GM18517 (cell line): ENCODE measurements at regions not wholly inside any gene's neighbourhood (a gene's known extent, or its start where the extent isn't known, plus 50 kb on each side); places are given as distances from the start of the nearest gene placed in this dataset.

Experiments
- ATAC-seq: cut with Tn5 transposase; IDR thresholded peaks from one replicate; pipeline ENCODE4 v1.9.1; 2021; ENCODE audit warnings: mild to moderate bottlenecking, moderate library complexity; ENCODE audit not compliant: unreplicated experiment

DNA sequence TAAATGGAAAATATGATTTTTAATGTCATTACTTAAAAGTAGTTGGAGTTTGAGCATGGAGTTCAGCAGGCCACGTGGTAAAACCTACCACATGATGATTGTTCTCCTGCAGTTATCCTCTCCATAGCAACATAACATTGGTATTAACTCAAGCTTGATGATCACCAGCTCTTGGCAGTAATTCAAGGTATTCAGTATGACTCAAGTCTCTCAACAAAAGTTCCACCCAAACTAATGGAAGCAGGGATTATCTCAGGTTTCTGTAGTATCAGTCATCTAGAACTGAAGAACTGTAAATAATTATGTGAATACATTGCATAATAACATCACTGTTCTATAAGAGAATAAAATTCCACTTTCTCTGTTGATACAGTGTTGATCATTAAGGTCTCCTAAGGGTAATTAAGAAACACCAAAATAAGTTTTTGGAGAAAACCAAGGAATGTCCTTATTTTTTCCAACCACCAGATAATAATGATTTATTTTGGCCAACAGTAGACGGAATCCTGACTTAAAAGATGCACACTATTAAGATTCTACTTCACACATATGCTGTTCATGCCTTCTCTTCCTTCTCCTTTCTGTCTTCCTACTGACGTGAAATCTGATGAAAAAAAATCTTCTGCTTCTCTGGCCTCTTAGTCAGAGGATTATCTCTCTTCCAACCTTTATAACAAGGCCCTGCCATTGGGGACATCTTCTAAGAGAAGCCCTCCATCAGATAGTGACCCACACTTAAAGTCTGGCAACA lies 1092.3 kb downstream of the EFNB2 start:
- ATAC-seq, result no peak

DNA sequence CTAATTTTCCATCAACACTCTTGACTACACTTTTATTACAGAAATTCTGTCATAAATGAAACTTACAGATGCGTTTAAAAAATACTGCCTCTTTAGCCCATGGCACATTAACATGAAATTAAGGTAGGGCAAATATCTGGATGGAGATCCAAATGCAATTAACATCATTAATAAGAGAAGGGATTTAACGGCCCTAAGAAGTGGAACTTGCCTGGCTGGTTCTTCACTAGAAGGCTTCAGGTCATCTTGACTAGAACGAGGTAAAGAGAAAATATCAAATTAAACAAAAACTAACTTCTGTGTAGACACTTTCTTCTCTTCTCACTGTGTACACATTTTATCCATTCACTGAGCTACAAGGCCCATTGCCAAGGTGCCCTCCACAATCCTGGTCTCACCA lies 1093.4 kb downstream of the EFNB2 start:
- no peak for ATAC-seq

DNA sequence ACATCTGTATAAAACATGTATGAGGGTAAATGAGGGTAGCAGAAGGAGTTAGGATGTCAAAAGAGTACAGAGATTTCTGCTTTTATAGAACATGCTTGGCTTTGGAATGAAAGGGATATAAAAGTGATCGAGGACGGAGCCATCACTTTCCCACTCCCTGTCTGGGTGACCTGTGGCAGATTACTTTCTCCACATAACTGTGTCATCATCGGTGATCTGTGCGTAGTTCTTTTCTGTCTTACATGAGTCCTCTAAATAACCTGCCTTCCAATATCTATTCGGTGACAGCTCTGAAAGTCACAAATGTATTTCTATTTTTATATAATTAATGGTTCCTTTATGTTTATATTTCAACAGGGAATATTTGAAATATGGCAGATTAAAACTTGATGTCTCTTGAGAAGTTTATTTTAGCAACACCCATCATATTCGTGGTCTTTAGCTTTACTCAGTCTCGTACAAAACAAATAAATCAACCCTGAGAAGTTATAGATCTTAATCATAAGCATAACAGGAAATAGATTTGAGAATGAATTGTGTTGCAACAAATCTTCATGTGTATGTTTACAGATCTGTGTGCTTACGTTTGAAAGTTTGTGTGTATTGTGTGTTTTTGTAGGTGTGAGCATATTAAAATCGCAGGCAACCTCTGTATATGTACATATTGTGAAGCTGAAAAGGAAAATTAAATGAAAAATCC lies 1094.3 kb downstream of the EFNB2 start:
- ATAC-seq, result no peak

DNA sequence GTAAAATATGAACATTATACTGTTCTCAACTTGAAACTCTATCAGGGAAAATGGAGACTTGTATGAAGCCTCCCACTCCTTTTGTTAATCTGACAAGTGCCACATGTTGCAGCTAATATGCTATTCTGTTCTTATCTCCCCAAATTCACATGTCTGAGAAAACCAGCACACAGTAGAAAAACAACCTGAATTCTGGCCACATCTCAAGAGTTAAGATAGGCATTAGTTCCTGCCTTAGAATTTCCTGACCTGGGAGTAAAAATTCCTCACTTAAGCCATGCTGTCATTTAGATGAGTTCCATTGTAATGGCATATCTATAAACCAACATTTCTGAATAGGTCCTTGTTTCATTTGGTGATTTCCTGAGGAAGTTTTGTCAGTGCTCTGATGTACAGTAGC lies 1098.5 kb downstream of the EFNB2 start:
- no peak for ATAC-seq

DNA sequence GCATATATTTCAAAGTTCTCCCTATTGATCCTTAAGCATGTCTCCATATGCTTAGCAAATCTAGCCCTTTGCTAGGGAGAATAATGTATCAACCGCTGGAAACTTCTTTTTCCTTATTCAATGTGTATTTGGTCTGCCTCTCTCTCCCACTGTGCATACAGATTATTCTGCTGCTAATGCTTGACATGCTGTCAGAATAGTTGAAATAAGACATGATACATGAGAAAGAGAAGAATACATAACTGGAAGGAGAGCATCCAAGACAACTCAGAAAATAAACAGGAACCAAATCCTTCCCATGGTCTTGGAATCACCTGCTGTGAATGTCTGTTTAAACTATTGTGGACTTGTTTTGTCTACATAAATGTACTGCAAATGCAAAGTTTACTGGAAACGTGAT lies 1103.0 kb downstream of the EFNB2 start:
- no peak for ATAC-seq

DNA sequence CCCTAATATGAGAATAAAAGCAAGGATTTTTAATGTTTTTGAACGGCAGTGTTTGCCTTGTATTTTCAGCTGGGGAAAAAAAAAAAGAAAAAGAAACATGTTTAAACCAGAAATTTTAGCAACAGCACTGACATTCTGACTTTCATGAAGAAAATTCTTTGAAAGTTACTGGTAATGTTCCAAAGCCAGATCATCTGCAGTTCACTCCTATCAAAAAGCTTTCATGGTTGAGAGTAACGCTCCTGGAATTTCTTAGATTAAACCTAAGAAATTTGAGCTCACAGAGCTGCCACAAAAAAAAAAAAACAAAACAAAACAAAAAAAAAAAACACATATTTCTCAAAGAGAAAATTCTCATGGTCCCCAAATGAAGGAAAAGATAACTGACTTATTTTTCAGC lies 1106.7 kb downstream of the EFNB2 start:
- ATAC-seq, result no peak

DNA sequence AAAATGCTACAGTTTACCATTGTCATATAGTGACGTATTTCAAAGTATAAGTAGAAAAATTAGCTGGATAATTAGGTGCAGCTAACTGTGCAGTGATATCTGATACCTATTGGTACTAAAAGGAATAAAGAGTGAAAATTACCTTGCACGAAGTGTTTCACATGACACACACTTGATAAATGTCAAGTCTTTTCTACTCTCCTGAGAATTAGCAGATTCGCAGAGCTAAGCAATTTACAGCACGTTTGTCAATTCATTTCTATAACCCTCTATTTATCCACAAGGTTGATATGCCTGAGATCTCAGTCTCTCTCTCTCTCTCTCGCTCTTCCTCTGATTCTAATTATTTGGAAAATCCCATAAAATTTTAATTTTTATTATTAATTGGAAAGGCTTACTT lies 1109.0 kb downstream of the EFNB2 start:
- ATAC-seq, result no peak

DNA sequence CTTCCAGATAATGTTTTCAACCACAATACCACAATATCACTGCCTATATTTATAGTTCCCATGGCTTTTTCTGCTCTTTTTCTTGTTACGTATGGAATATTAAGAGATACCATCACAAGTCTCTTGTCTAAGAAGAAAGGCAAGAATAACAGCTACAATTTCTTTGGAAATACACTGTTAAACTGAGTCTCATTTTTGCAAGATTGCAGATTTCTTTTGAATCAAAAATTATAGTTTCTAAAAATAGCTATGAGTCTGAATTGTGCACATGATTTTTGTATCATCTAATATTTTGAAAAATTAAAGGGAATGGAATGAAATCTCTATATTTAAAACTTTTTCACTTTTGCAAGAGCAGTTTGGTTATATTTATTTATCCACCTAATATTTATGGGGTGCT lies 1120.8 kb downstream of the EFNB2 start:
- no peak for ATAC-seq

DNA sequence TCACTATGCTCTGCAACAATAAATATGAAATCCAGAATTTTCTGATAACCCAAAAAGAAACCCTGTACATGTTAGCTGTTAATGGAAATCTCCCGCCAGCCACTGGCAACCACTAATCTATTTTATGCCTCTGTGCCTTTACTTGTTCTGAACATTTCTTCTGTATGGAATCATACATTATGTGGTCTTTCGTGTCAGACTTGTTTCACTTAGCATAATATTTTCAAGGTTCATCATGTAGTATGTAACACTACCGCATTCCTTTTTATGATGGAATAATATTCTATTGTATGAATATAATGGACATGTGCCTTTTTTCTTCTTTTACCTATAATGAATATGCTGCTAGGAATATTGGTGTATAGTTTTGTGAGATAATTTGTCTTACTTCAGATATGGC lies 1123.3 kb downstream of the EFNB2 start:
- ATAC-seq, result no peak

DNA sequence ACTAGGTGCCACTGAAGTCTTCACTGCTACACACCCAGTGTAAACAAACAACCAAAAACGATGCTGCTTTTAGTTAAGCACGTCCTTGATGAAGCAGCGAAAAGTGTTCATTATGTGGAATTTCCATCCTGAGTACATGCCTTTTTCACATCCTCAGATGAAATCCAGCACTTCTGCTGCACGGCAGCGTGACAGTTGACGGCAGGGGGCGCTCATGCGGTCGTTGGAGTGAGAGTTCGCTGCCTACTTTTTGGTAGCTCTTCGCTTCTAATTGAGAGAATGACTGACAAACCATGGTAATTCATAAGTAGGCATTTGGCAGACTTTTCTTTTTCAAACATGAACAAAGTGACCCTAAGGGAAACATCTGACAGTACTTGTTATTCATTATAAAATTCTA lies 1124.9 kb downstream of the EFNB2 start:
- no peak for ATAC-seq

DNA sequence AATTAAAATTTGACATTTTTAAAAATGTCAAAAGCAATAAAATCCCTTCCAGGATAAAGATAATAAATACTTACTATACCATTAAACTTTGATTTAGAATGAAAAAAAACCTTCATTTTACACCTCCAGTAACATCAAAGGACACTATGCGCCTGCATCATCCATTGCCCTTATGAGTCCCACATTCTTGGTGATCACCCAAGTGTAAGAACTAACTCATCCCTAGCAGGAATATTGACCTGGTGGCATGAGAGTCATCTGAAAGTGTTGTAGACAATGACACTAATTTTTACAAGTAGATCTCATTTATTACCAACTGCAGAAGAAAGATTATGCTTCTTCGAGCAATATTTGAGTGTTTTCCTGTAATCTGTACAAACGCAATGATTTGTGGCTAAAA lies 1128.9 kb downstream of the EFNB2 start:
- no peak for ATAC-seq

DNA sequence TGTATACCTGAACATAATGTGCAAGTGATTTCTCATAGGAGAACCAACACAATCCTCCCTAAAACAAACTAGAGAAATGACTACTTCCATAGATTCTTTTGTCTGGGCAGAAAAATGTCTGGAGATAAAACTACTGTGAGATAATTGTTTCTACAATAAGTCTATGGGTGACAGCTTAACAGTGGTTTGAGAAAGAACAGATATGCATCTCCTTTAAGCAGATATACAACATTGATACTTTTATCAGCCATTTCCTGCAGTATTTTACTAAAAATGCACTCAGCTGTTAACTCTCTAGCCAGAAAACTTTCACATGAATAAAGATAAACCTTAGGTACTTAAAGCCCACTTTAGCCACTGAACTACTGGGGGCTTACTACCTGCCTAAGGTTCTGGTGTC lies 1132.4 kb downstream of the EFNB2 start:
- no peak for ATAC-seq

DNA sequence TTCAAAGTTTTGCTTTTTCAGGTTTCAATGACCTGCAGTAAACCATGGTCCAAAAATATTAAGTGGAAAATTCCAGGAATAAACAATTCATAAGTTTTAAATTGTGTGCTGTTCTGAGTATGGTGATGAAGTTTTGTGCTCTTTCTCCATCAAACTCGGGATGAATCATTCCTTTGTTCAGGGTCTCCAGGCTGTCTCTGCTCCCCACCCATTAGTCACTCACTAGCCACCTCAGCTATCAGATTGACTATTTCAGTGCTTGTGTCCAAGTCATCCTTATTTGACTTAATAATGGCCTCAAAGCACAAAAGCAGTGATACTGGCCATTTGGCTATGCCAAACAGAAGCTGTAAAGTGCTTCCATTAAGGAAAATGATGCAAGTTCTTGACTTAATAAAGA lies 1140.4 kb downstream of the EFNB2 start:
- ATAC-seq, result no peak

DNA sequence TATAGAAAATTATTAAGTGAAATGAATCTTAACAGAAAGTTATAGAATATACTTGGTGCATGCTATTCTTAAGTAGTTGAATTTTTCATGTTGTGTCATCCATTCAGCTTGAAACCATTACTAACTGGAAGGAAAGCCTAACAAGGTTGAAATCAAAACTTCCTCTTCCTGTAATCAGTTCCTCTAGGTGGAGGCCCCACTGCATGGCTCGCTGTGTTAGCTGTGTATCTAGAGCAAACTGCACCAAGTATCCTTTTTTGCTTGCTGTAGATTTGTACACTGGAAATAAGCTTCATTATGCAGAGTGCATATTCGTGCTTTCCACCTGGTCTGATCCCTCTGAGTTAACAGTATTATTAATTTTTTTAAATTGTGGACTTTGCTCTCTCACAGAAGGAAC lies 1146.1 kb downstream of the EFNB2 start:
- ATAC-seq, result no peak

DNA sequence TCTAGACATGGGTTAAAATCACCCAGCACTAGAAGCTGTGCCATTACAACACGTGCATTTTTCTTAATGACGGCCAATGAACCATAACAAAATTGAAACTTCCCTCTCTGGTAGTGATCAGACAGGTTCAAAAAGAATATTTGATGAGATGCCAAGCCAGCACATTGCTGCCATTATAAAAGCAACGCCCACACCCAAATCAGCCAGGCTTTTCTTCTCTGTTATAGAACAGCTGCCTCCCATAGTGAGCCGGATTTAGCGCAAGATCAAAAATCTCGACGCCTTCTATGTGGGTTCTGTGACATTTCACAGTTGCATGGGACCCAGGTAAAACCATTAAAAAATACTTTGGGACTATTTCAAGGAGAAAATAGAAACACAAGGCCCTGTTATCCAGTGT lies 1158.0 kb downstream of the EFNB2 start:
- ATAC-seq, result no peak

DNA sequence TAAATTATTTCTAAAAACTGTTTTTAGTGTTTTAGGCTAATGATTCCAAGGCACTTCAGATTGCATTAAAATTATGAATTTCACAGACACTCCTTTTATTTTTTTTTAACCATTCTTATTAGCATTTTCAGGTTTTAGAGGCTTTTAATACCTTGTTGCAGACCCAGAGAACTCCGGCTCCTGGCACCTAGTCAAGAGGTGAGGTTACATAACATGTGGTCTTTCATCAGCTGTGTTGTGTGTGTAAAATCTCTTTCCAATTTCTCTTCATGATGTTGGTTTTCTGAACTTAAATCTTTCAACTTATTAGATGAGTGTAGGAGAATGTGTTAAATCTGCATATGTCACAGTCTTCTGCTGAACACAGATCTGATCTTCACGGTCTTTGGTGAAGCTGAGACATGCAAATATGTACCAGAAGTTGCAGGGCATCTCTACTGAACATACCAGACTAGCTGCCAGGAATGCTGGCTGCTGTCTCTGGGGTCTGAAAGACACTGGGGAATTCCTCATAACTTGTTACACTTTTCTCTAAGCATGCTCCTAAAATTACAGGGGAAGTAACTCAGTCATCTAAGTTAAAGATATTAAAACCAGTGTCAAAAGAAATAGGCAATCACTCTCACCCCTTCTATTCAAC lies 1165.3 kb downstream of the EFNB2 start:
- ATAC-seq, result no peak

DNA sequence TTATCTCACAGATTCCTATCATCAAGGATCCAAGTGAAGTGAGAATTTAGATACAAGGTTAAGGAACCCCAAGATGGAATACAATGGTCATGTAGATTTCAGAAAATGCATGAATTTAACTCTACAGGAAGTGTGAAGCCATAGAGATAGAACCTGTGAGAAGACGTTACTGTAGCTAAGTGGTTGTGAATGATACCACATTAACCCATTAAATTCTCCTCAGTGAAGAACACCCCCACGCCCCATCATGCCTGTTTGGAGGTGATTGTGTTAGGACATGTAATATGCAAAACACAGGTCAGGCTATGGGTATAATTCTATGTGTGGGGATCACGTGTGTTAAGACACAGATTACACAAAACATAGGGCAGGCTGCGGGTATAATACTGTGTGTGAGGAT lies 1166.7 kb downstream of the EFNB2 start:
- ATAC-seq, result no peak

DNA sequence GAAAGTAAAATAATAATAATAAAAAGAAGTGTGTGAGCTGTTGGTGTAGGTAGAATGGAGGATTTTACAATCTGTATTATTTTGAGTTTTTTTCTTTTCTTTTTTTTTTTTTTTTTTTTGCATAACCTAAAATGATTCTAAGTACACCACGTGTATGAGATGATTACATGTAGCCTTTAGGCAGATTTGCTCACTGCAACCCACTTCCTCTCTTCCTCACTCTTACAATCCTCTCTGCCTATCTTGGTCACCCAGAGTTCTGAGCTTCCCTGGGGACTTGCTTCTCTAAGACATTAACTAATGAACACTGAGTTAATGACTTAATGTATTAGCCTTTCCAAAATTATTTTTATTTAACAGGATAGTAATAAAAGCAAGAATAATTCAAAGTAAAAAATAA lies 1169.6 kb downstream of the EFNB2 start:
- no peak for ATAC-seq

DNA sequence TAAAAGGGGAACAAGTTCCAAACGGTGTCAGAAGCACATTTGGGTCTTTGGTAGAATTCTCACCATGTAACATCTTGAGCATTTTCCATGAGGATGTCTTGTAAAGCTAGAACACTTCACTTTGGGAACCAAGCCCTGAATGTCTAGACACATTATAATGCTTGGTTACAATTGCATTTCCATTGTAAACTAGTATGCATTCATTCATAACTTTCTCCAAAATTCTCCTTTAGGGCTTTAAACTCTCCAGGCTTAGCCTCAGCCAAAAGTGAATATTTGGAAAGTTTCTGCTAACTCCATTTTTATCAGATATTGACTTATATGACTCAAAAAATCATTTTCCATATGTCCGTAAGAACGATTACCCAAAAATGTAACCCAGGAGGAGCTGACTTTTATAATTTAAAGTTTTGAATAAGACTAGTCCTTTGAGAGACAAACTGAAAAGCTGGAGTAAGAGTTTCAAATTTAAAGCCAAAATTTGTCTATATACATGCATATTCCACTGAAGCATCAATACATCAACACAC lies 1170.4 kb downstream of the EFNB2 start:
- no peak for ATAC-seq

DNA sequence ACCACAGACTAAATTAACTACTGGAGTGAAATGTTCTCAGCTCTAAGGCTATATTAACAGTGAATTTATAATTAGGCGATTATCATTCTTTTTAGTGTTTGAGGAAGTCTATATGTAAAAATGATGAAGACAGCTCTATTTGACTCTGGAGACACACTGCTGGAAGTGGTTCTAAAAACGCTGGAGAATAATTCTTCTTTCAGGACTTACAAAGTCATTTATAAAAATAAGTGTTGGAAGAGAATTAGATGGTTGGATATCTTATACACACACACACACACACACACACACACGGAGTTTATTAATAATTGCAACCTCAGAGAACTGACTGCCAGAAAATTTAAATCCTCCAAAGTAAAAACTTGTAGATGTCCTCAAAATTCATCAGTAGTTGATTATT lies 1171.3 kb downstream of the EFNB2 start:
- no peak for ATAC-seq

DNA sequence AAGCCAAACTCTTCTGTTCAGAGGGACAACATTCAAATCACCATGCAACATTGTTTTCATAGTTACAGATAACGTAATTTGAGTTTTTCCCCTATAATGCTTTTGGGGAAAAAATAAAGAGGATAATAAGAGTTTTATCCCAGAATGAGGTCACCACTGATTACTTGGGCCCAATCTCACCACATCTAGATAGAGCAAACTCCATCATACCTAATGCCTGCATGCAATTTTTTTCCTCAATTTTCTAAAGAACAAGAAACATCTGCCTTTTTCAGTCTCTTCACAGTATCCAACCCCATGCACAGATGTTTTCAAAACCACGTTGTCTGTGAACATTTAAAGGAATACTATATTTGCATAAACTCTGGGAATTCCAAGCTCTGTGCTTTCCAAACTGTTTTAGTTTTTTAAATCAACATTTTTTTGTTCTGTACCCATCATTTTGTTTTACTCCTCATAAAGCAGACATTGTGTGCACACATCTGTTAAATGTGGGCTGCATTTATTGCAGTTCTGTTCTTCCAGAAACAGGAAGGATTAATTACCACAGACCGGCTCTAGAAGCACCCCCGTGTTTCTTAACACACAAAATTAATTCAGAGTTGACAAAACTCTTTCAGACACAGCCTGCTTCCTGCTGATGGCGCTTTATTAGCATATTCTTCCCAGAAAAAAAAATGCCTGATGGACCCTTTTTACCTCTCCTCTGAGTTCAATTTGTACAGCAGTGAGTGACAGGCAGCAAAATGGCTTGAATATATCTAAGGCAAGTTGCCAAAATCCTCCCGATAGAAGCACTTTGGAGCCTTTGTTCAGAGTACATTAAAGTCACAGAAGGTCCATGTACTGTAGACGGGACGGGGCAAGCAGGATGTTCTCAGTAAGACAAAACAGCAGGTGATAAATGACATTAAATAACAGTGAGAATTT lies 1171.9 kb downstream of the EFNB2 start:
- ATAC-seq, result no peak
